Erythroblast (primary cell): ENCODE measurements at regions not wholly inside any gene's neighbourhood (a gene's known extent, or its start where the extent isn't known, plus 50 kb on each side); places are given as distances from the start of the nearest gene placed in this dataset.

Experiments used
- GATA1 ChIP-seq: IDR thresholded peaks from 2 replicates; pipeline ENCODE4 v1.6.1; 2011; ENCODE audit warnings: low read depth, mild to moderate bottlenecking, control low read depth, low read length, moderate library complexity
- POLR2A ChIP-seq: IDR thresholded peaks from 2 replicates; pipeline ENCODE4 v1.6.1; 2011; ENCODE audit warnings: mild to moderate bottlenecking, low read length

DNA sequence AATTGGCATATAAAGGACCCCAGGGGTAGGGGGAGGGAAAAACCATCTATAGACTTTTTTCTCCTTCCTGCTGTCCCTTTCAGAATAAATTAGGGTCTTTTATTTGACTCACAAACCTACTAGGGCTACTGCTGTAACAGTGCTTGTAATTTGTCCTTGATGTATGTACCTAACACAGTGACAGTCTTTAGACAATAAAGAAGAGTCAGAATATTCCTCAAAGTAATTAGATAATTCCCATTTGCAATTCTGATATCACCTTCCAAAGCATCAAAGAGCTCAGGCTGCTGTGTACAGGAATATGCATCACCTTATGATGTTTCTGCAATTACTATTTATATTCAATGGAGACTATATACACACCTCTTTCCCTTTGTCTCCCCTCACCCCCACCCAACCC lies 161.7 kb downstream of the MREG start:
- no peak for TF ChIP-seq POLR2A
- no peak for TF ChIP-seq GATA1
